ENCODE measurements at regions not wholly inside any gene's neighbourhood (a gene's known extent, or its start where the extent isn't known, plus 50 kb on each side); places are given as distances from the start of the nearest gene placed in this dataset.

DNA sequence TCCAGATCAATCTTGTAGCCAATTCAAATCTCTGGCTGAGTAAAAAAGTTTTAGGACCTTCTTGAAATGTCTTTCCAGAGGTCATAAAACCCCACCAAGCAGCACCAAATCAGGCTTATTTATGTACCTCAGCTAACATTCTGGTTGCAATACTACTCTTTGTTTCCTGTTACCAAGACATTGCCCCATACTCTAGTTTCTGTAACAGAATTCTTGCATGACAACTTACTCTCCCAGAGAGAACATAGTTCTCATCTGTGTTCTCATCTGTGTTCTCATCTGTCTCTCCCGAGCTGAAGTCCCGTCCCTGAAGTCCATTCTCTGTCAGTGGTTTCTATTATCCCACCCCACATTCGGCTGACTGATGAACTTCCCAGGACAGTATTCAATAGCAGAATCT is 1285.1 kb downstream of the XPNPEP1 start:
- Histone ChIP-seq H3K4me1 (no peaks in the 10 kb centered on the region), H3K9me3 (no peaks in the 10 kb centered on the region), H3K4me3 (no peak overlapping the region), H3K36me3 (no peaks in the 10 kb centered on the region), H3K27ac (no peak overlapping the region), H3K27me3 (no peaks in the 10 kb centered on the region)
- no peak for TF ChIP-seq CTCF (IDR thresholded peaks at IDR 0.05)
- intact Hi-C loops (cut with DNase I; ENCODE audit: low total_unique reads): no loop called here
- DNase-seq: no peak

DNA sequence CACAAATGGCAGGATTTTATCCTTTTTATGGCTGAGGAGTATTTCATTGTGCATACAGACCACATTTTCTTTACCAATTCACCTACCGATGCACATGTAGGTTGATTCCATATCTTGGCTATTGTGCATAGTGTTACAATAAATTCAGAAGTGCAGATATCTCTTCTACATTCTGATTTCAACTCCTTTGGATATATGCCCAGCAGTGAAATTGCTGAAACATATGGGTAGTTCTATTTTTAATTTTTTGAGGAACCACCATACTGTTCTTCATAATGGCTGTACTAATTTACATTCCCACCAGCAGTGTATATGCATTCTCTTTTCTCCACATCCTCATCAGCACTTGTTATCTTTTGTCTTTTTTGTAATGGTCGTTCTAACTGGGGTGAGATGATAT is 1290.3 kb downstream of the XPNPEP1 start:
- no peak for DNase-seq
- no peak overlapping the region for H3K27ac ChIP-seq
- H3K9me3 ChIP-seq: no peaks in the 10 kb centered on the region
- H3K4me3 ChIP-seq: no peak overlapping the region
- H3K4me1 ChIP-seq: no peaks in the 10 kb centered on the region
- intact Hi-C loops (cut with DNase I; ENCODE audit: low total_unique reads): no loop called here
- TF ChIP-seq CTCF (IDR thresholded peaks at IDR 0.05): no peak
- no peaks in the 10 kb centered on the region for H3K36me3 ChIP-seq
- no peaks in the 10 kb centered on the region for H3K27me3 ChIP-seq

GRCh38 chr10:108632144-108632543 is 1291.2 kb downstream of the XPNPEP1 start:
- intact Hi-C loops (cut with DNase I; ENCODE audit: low total_unique reads): no loop called here
- Histone ChIP-seq H3K27ac (no peak overlapping the region), H3K36me3 (no peaks in the 10 kb centered on the region), H3K4me3 (no peak overlapping the region), H3K9me3 (no peaks in the 10 kb centered on the region), H3K27me3 (no peaks in the 10 kb centered on the region), H3K4me1 (no peaks in the 10 kb centered on the region)
- TF ChIP-seq CTCF (IDR thresholded peaks at IDR 0.05): no peak
- DNase-seq: no peak

- H3K4me1 ChIP-seq: no peaks in the 10 kb centered on the region
- TF ChIP-seq CTCF (IDR thresholded peaks at IDR 0.05): no peak
- DNase-seq: no peak
- H3K36me3 ChIP-seq: no peaks in the 10 kb centered on the region
- intact Hi-C loops (cut with DNase I; ENCODE audit: low total_unique reads): no loop called here
- H3K4me3 ChIP-seq: no peak overlapping the region
- H3K27me3 ChIP-seq: no peaks in the 10 kb centered on the region
- H3K9me3 ChIP-seq: no peaks in the 10 kb centered on the region
- H3K27ac ChIP-seq: no peak overlapping the region
Measured at GRCh38 chr10:108631332-108631731, 1292.0 kb downstream of the XPNPEP1 start.

DNA sequence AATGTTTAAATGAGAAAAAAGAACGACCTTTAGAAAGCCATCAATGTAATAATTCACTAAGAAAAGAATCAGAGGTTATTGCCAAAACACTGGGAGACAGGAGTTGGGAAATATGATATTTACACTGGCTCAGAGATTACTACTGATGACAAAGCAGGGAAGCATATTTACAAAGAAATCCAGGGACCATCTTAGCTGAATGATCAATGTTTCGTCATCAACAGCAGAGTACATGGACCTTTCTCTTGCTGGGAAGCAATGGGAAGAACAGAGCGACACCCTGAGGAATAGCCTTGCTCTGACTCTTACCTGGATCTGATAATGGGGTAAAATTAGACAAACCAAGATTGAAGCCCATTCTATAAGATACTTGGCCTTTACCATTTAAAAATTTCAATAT is 1293.5 kb downstream of the XPNPEP1 start:
- no peak for TF ChIP-seq CTCF (IDR thresholded peaks at IDR 0.05)
- intact Hi-C loops (cut with DNase I; ENCODE audit: low total_unique reads): no loop called here
- H3K9me3 ChIP-seq: no peaks in the 10 kb centered on the region
- H3K27me3 ChIP-seq: no peaks in the 10 kb centered on the region
- H3K36me3 ChIP-seq: no peaks in the 10 kb centered on the region
- no peak overlapping the region for H3K4me3 ChIP-seq
- H3K4me1 ChIP-seq: no peaks in the 10 kb centered on the region
- no peak for DNase-seq
- no peak overlapping the region for H3K27ac ChIP-seq

GRCh38 chr10:108624052-108624451 is 1299.3 kb downstream of the XPNPEP1 start:
- Histone ChIP-seq H3K36me3 (no peaks in the 10 kb centered on the region), H3K27me3 (no peaks in the 10 kb centered on the region), H3K4me1 (no peaks in the 10 kb centered on the region), H3K4me3 (no peak overlapping the region), H3K27ac (no peak overlapping the region), H3K9me3 (no peaks in the 10 kb centered on the region)
- intact Hi-C loops (cut with DNase I; ENCODE audit: low total_unique reads): no loop called here
- no peak for DNase-seq
- no peak for TF ChIP-seq CTCF (IDR thresholded peaks at IDR 0.05)
